OCI-LY3 (cell line): ENCODE measurements at regions not wholly inside any gene's neighbourhood (a gene's known extent, or its start where the extent isn't known, plus 50 kb on each side); places are given as distances from the start of the nearest gene placed in this dataset.

Source experiments
- H2AFZ ChIP-seq: fragments of 200-600, 300-600 bp; shearing (Covaris generic); 2 replicates; pipeline ENCODE4 v1.6.0; 2014; ENCODE audit warnings: antibody characterized with exemption, low read depth, low read length
- H3K27ac ChIP-seq: fragments of 200-600, 300-600 bp; sonication (generic); 2 replicates; pipeline ENCODE4 v1.5.1; 2014; ENCODE audit warnings: mild to moderate bottlenecking, low read length, moderate library complexity, mixed read lengths
- H3K27me3 ChIP-seq: fragments of 200-600, 300-600 bp; sonication (generic); 2 replicates; pipeline ENCODE4 v1.6.1; 2014; ENCODE audit warnings: low read depth, low read length, mixed read lengths
- H3K36me3 ChIP-seq: fragments of 200-600, 300-600 bp; sonication (generic); replicated peaks from 2 replicates; pipeline ENCODE3; 2014; ENCODE audit warnings: low read depth, low read length, mixed read lengths
- H3K4me1 ChIP-seq: fragments of 300-600, 200-600 bp; sonication (generic); 2 replicates; pipeline ENCODE4 v1.6.1; 2014; ENCODE audit warnings: low read length, mixed read lengths
- H3K4me2 ChIP-seq: fragments of 200-600, 300-600 bp; sonication (generic); 2 replicates; pipeline ENCODE4 v1.6.1; 2014; ENCODE audit warnings: low read length, mixed read lengths
- H3K4me3 ChIP-seq: fragments of 300-600, 200-600 bp; sonication (generic); 2 replicates; pipeline ENCODE4 v1.5.1; 2014; ENCODE audit warnings: antibody characterized with exemption, mild to moderate bottlenecking, low read length, moderate library complexity
- H3K79me2 ChIP-seq: fragments of 300-600, 200-600 bp; shearing (Covaris generic); 2 replicates; pipeline ENCODE4 v1.6.1; 2014; ENCODE audit warnings: mild to moderate bottlenecking, low read length, mixed read lengths
- H3K9ac ChIP-seq: fragments of 300-600, 200-600 bp; shearing (Covaris generic); 2 replicates; pipeline ENCODE4 v1.6.0; 2014; ENCODE audit warnings: mild to moderate bottlenecking, low read length, moderate library complexity
- H3K9me3 ChIP-seq: fragments of 200-600, 300-600 bp; shearing (Covaris generic); 2 replicates; pipeline ENCODE4 v1.6.1; 2014; ENCODE audit warnings: low read length, mixed read lengths; ENCODE audit not compliant: insufficient read depth
- H4K20me1 ChIP-seq: fragments of 200-600, 300-600 bp; sonication (generic); 2 replicates; pipeline ENCODE4 v1.6.1; 2016; ENCODE audit warnings: low read length, mixed read lengths; ENCODE audit not compliant: insufficient read depth
- CTCF ChIP-seq: fragments of 200-600, 300-600 bp; sonication (generic); IDR thresholded peaks from 2 replicates; pipeline ENCODE4 v1.5.1; 2014; ENCODE audit warnings: antibody characterized with exemption, low read length, low read depth
- EZH2phosphoT487 ChIP-seq: fragments of 200-600 bp; shearing (Covaris generic); IDR thresholded peaks from 2 replicates; pipeline ENCODE4 v1.6.1; 2018; ENCODE audit warnings: antibody characterized with exemption, mixed run types, low read depth

GRCh38 chr6:14790976-14791375 lies 454.9 kb upstream of the JARID2 start:
- Histone ChIP-seq H3K4me3 (no peak overlapping the region), H3K27me3 (no peaks in the 10 kb centered on the region), H3K4me2 (no peak overlapping the region), H3K9me3 (no peaks in the 10 kb centered on the region), H3K4me1 (no peaks in the 10 kb centered on the region), H3K36me3 (no peaks in the 10 kb centered on the region), H3K79me2 (no peaks in the 10 kb centered on the region), H3K27ac (no peak overlapping the region), H3K9ac (no peak overlapping the region), H4K20me1 (no peaks in the 10 kb centered on the region), H2AFZ (no peak overlapping the region)
- TF ChIP-seq EZH2phosphoT487: no peak
- TF ChIP-seq CTCF: no peak

- no peaks in the 10 kb centered on the region for H3K4me1 ChIP-seq
- H3K79me2 ChIP-seq: no peaks in the 10 kb centered on the region
- H3K4me3 ChIP-seq: no peak overlapping the region
- no peaks in the 10 kb centered on the region for H3K9me3 ChIP-seq
- no peak overlapping the region for H3K9ac ChIP-seq
- no peaks in the 10 kb centered on the region for H3K27me3 ChIP-seq
- no peak overlapping the region for H3K4me2 ChIP-seq
- no peaks in the 10 kb centered on the region for H3K36me3 ChIP-seq
- no peak overlapping the region for H2AFZ ChIP-seq
- no peaks in the 10 kb centered on the region for H4K20me1 ChIP-seq
- no peak for TF ChIP-seq CTCF
- no peak for TF ChIP-seq EZH2phosphoT487
- no peak overlapping the region for H3K27ac ChIP-seq
These were observed 454.3 kb upstream of the JARID2 start for GRCh38 chr6:14791526-14791925.

- H3K9ac ChIP-seq: no peak overlapping the region
- no peaks in the 10 kb centered on the region for H4K20me1 ChIP-seq
- H3K4me2 ChIP-seq: no peak overlapping the region
- no peak overlapping the region for H3K4me3 ChIP-seq
- H3K27me3 ChIP-seq: no peaks in the 10 kb centered on the region
- no peaks in the 10 kb centered on the region for H3K4me1 ChIP-seq
- H3K9me3 ChIP-seq: no peaks in the 10 kb centered on the region
- H3K79me2 ChIP-seq: no peaks in the 10 kb centered on the region
- no peaks in the 10 kb centered on the region for H3K36me3 ChIP-seq
- no peak overlapping the region for H2AFZ ChIP-seq
- H3K27ac ChIP-seq: no peak overlapping the region
- no peak for TF ChIP-seq CTCF
- no peak for TF ChIP-seq EZH2phosphoT487
These were observed 453.5 kb upstream of the JARID2 start for GRCh38 chr6:14792118-14792955.

- no peak overlapping the region for H3K4me3 ChIP-seq
- no peak overlapping the region for H2AFZ ChIP-seq
- H4K20me1 ChIP-seq: no peaks in the 10 kb centered on the region
- H3K4me2 ChIP-seq: no peak overlapping the region
- H3K36me3 ChIP-seq: no peaks in the 10 kb centered on the region
- no peaks in the 10 kb centered on the region for H3K9me3 ChIP-seq
- no peak overlapping the region for H3K9ac ChIP-seq
- H3K27ac ChIP-seq: no peak overlapping the region
- H3K4me1 ChIP-seq: no peaks in the 10 kb centered on the region
- H3K79me2 ChIP-seq: no peaks in the 10 kb centered on the region
- H3K27me3 ChIP-seq: no peaks in the 10 kb centered on the region
- TF ChIP-seq CTCF (no peak), EZH2phosphoT487 (no peak)
These were observed 450.4 kb upstream of the JARID2 start for GRCh38 chr6:14795451-14795850.
